ENCODE measurements at regions not wholly inside any gene's neighbourhood (a gene's known extent, or its start where the extent isn't known, plus 50 kb on each side); places are given as distances from the start of the nearest gene placed in this dataset.

GRCh38 chr5:77849308-77849900 is 73.3 kb upstream of the TBCA start:
- DNase-seq (ENCODE audit: extremely low read depth, low read depth) = no peak
- TF ChIP-seq CTCF (IDR thresholded peaks at IDR 0.05; ENCODE audit: low read depth, low read length) = no peak

- no peak for DNase-seq (ENCODE audit: extremely low read depth, low read depth)
- TF ChIP-seq CTCF (IDR thresholded peaks at IDR 0.05; ENCODE audit: low read depth, low read length) = no peak
Observed at GRCh38 chr5:77847814-77848290, 71.7 kb upstream of the TBCA start.

- no peak for TF ChIP-seq CTCF (IDR thresholded peaks at IDR 0.05; ENCODE audit: low read depth, low read length)
- DNase-seq (ENCODE audit: extremely low read depth, low read depth) = no peak
Observed at GRCh38 chr5:77847129-77847460, 71.0 kb upstream of the TBCA start.

GRCh38 chr5:77846422-77847128 is 70.4 kb upstream of the TBCA start:
- DNase-seq (ENCODE audit: extremely low read depth, low read depth) = no peak
- TF ChIP-seq CTCF (IDR thresholded peaks at IDR 0.05; ENCODE audit: low read depth, low read length) = no peak

GRCh38 chr5:77845324-77845646 is 69.1 kb upstream of the TBCA start:
- TF ChIP-seq CTCF (IDR thresholded peaks at IDR 0.05; ENCODE audit: low read depth, low read length) = no peak
- DNase-seq (ENCODE audit: extremely low read depth, low read depth) = no peak

GRCh38 chr5:77844623-77845323 is 68.6 kb upstream of the TBCA start:
- DNase-seq (ENCODE audit: extremely low read depth, low read depth) = no peak
- TF ChIP-seq CTCF (IDR thresholded peaks at IDR 0.05; ENCODE audit: low read depth, low read length) = peak; percentile 32

GRCh38 chr5:77844373-77844622 is 68.2 kb upstream of the TBCA start:
- no peak for TF ChIP-seq CTCF (IDR thresholded peaks at IDR 0.05; ENCODE audit: low read depth, low read length)
- DNase-seq (ENCODE audit: extremely low read depth, low read depth) = no peak
